COLO829 (cell line): ENCODE measurements at regions not wholly inside any gene's neighbourhood (a gene's known extent, or its start where the extent isn't known, plus 50 kb on each side); places are given as distances from the start of the nearest gene placed in this dataset.

Experiments used
- DNase-seq: peaks from one replicate; pipeline ENCODE4 v3.0.0; 2012; ENCODE audit warnings: low spot score

DNA sequence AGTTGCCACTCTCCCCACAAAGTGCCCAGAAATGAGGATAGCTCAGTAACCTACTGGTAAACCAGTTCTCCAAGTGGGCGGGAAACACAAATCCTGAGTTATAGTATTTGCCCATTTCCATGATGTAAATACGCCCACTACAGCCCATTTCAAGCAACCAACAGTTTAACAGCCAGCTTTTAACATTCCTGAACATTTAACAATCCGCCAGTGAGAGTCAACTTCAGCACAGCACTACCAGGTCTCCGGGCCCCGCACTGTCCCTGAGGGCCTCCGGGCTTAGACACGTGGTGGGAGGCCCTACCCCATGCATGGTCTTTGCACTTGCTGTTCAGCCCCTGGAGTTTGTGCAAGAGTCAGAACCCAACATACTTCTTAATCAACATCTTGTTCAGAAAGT lies 132.0 kb upstream of the CTTNBP2NL start:
- DNase-seq: no peak

- no peak for DNase-seq
Observed at GRCh38 chr1:112264553-112264952, 131.5 kb upstream of the CTTNBP2NL start.

DNA sequence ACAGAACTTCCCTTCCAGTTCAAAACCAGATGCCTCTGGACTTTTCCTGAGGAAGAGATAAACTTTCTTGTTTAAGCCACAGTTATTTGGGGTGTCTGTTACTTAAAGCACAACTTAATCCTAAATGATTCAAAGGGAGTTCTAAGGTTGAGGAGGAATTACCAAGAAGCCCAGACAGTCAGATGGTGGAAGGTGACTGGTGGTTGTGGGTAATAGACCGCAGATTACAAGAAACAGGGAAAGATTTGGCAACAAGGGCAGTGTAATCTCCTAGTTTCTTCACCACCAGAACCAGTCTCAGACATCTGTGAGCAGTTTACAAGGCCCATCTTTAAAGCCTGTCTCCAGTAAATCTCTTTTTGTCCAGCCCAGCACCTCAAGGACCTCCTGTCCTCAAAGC lies 130.1 kb upstream of the CTTNBP2NL start:
- DNase-seq: no peak

- DNase-seq: no peak
Observed at GRCh38 chr1:112267206-112267605, 128.8 kb upstream of the CTTNBP2NL start.

DNA sequence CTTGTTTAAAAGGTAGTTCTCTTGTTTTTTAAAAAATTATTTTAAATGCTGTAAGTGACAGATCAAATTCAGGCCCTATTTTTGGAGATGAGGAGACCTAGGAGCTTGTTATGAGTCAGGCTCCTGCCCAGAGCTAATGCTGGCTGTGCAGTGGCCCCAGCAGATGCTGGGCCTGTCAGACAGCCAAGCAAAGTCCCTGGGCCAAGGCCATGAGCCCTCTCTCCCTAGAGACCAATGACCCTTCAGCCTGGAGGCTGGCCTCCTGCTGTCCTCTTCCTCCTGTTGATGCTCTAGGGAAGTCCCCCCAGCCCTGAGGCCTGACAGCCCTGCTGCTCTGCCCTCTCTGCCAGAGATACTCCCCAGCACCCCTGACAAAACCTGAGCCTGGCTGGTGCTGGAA lies 128.1 kb upstream of the CTTNBP2NL start:
- no peak for DNase-seq

- DNase-seq: no peak
Observed at GRCh38 chr1:112268408-112268807, 127.6 kb upstream of the CTTNBP2NL start.

- no peak for DNase-seq
Observed at GRCh38 chr1:112271270-112271669, 124.7 kb upstream of the CTTNBP2NL start.

DNA sequence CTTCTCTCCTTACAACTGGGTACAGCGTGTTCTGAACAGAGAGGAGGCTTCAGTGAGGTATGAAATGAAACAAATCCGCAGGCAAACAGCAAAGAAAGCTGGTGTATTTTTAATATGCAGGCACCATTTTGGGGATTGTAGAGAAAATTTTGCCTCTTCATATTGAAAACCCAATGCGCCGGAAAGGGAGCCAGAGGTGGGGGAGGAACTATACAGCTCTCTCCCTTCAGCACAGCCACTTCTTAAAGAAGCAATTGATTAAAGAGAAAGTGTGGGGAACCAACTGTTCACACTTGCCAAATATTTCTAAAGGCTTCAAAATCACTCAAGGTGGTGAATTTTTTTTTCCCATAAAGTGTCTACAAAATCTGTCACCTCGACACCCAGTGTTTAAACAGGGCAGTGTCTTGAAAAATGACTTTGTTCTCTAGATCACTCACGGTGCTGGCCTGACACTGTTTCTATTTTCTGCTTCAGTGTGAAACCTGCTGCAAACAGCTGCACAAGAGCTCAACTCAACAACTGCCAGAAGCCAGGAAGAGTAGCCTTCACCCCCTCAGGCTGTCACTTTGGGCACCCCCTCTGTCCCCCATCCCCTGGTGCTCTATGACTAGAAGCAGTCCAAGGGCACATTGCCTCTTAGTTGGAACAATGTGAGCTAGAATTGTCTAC lies 123.8 kb upstream of the CTTNBP2NL start:
- no peak for DNase-seq

DNA sequence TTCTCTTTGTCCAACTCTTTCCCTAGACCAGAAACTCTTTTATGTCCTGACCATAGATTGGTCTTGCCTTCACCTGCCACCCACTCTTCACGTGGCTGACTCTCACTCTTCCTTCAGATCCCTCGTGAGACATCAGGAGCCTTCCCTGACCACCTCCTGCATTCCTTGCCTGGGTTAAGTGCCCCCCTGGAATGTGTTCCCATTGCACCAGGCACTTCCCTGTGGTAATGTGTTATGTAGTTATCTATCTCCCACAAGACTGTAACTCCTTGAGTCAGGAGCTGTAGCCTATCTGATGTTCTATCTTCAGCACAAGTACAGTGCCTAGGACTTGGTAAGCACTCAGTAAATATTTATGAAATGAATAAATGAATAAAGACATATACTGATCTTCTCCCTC lies 111.2 kb upstream of the CTTNBP2NL start:
- no peak for DNase-seq

- no peak for DNase-seq
Observed at GRCh38 chr1:112285316-112285715, 110.7 kb upstream of the CTTNBP2NL start.

DNA sequence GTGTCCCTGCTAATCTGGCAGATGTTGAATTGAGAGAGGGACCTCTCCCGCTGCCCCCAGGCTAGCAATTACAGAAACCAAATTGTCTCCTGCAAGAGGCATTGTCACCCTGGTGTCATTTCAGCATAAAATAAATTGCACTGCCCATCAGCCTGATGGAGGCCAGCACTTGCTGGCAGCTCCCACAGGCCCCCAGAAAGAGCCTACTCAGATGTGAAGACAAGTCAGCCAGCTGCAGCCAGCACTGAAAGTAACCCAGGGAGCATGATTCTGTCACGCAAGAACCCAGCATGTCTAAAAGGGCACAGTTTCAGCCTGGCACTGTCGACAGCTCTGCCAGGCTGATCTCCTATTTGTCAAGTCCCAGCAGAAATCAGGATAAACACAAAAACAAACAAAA lies 110.3 kb upstream of the CTTNBP2NL start:
- no peak for DNase-seq

GRCh38 chr1:112296908-112297307 lies 99.1 kb upstream of the CTTNBP2NL start:
- DNase-seq: no peak

DNA sequence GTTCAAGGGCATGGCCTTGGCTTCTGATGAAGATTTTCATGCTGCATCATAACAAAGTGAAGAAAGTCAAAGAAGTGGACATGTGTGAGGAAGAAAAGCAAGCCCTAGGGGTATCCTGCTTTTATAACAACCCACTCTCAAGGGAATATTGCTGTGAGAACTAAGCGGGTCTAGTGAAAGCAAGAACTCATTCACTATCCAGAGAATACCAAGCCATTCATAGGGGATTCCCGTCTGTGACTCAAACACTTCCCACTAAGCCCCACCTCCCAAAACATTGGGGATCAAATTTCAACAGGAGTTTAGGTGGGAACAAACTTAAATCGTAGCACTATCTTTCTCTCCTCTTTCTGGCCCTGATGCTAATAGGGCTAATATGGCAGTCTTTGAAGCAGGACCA lies 98.5 kb upstream of the CTTNBP2NL start:
- DNase-seq: peak; percentile 43

DNA sequence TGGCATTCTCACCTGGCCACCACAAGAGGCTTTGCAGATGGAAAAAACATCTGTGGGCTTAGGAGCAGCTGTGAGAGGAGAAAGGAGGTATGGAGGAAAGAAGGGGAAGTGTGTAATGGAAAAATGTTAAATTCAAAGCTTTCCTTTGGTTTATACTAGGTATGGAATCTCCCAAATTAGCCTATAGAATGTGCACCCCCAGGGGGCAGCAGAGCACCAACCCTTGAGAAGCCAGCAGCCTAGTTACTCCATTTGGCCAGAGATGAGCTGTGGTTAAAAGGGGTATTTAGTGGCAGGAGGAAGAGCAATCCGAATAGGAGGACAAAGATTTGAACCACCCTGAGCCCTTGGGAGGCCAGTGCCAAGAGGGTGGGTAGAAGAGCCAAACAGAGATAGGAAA lies 97.5 kb upstream of the CTTNBP2NL start:
- peak; percentile 53 for DNase-seq

DNA sequence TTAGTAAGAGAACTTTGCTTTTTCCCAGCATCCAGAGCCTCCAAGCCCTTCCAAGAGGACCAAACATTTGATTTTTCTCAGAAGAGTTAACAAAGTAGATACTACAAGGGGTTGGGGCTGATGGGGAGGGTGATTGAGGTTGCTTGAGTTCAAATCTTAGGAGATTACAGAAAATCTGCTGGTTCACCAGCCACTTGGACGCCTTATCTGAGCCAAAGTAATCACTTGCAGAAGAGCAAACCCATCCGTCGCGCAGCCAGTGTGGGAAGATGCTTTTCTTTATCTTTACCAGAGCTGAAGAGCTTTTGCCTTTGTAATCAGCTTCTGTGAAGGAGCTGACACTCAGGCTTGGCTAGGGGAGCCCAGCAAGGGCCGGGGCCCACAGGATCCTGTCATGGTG lies 91.9 kb upstream of the CTTNBP2NL start:
- DNase-seq: no peak

DNA sequence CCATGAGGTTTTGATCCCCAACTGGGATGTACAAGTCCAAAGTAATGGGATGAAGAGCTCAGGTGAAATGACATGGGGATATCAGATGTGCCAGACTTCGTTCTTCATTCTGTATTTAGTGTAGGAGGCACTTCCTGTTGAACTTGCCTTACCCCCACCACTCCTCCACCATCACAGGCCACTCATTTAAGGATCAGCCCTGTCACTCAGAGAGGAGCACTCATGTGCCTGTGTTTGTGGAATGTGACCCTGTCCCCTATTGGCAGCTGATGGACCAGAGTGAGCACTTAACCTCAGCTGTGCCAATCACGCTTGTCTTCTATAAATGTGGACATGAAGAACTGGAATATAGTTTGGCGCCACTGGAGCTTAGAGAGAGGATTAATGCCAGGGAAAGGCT lies 91.4 kb upstream of the CTTNBP2NL start:
- no peak for DNase-seq

- no peak for DNase-seq
Observed at GRCh38 chr1:112307930-112308591, 88.0 kb upstream of the CTTNBP2NL start.

DNA sequence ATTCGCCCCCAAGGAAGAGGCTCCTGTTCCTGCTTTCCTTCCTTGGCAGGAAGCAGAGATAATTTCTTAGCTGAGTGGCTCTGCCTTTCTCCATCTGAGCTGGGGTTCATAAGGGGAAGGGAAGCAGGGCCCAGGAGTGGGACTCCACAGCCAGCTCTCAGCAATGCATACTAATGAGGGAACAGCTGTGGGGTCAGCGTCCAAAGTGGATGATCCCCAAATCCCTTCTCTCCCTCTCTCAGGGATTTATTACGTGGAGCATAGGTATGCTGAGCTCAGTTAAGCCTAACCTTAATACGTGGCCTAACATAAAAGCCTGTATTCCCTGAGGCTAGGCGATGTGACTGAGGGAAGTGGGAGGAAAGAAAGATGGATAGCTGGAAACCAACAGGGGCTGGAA lies 87.3 kb upstream of the CTTNBP2NL start:
- DNase-seq: no peak

DNA sequence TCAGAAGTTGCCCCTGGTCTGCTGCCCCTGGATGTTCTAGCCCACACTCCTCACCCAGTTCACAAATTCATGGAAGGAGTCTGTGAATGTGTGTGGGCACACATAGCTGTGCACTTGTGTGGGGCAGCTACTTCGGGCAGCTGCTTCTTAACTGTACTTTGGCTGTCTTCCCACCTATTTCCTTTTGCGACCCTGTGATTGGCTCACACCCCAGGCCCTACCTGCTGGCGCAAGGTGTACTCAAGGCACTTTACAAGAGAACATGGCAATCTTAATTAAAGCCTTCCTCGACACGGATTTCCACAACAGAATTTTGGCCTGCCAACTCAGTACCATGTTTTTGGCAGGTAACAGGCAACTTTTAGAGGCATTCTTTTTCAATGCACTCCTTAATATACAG lies 86.5 kb upstream of the CTTNBP2NL start:
- no peak for DNase-seq

DNA sequence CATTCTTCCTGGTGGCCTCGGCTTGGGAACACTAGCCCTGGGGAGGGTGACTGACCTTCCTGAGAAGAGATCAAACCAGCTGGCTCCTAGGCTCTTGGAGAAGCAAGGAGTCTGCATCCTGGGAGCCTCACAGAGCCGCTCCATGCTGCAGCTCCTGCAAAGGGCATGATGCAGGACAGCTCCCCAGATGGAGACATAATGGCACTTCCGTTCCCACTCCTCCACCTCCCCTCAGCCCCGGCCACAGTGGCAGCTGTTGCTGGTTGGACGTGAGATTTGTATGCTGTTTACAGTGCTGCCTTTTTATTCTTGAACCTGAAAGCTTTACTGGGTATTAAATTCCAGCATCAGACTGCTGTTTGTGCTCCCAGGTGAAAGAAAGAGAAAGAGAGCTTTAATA lies 83.7 kb upstream of the CTTNBP2NL start:
- DNase-seq: no peak

GRCh38 chr1:112312879-112313278 lies 83.1 kb upstream of the CTTNBP2NL start:
- no peak for DNase-seq

DNA sequence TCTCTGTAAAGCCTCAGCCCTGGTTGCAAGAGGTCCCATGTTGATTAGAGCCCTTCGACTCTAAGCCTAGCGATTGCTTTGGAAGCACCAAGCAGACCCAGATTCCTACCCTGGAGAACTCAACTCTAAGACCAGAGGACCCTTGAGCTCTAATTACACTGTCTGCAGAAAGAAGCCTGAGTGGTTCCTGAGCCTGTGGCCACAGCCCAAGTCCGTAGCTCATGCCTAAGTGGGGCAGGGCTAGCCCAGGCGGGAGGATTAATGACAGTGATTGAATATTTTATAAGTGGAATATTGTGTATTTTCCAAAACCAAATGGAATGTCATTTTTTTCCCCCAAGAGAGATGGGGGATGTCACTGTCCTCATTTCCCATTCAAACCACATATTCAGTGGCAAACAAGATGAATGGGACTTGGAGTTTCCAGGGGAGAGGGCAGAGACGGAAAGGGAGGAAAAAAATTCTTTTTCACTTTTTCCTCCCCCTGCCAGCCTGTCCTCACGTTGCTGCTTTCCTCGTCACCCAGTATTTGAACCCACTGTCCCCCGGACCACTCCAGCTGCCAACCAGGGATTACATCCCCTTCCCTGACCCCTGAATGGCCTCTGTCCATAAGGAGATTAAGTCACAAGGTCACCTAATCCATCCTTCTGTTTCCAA lies 79.6 kb upstream of the CTTNBP2NL start:
- DNase-seq: no peak

GRCh38 chr1:112317140-112317539 lies 78.9 kb upstream of the CTTNBP2NL start:
- DNase-seq: no peak
